ENCODE measurements at regions not wholly inside any gene's neighbourhood (a gene's known extent, or its start where the extent isn't known, plus 50 kb on each side); places are given as distances from the start of the nearest gene placed in this dataset.

DNA sequence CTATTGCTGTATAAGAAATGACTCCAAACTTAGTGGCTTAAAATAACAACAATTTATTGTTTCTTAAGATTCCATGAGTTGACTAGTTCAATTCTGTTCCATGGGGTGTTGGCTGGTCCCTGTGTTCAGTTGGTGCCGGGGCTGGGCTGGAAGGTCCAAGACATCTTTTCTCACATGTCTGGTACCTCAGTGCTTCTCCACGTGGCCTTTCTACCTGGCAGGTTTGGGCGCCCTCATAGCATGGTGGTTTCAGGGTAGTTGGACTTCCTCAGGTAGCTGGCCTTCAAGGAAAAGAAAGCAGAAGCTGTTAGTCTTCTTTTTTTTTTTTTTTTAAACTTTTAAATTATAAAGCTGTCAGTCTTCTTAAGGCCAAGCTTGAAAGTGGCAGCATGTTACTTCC lies 104.6 kb upstream of the LIMCH1 start:
- Histone ChIP-seq H3K9me3 (no peaks in the 10 kb centered on the region), H3K4me1 (ENCODE audit: low read depth) (no peaks in the 10 kb centered on the region), H3K36me3 (ENCODE audit: low read depth) (no peaks in the 10 kb centered on the region), H3K4me3 (no peak overlapping the region)
- intact Hi-C loops (cut with DNase I, micrococcal nuclease) = no loop called here
- ATAC-seq = no peak
- DNase-seq = no peak
- TF ChIP-seq CTCF (IDR thresholded peaks at IDR 0.05) = no peak

GRCh38 chr4:41435510-41435909 lies 102.4 kb upstream of the LIMCH1 start:
- ATAC-seq = no peak
- H3K9me3 ChIP-seq = no peaks in the 10 kb centered on the region
- no peak for TF ChIP-seq CTCF (IDR thresholded peaks at IDR 0.05)
- no peak overlapping the region for H3K4me3 ChIP-seq
- H3K4me1 ChIP-seq (ENCODE audit: low read depth) = no peaks in the 10 kb centered on the region
- no peaks in the 10 kb centered on the region for H3K36me3 ChIP-seq (ENCODE audit: low read depth)
- intact Hi-C loops (cut with DNase I, micrococcal nuclease) = no loop called here
- no peak for DNase-seq

GRCh38 chr4:41436419-41436818 lies 101.5 kb upstream of the LIMCH1 start:
- Histone ChIP-seq H3K4me1 (ENCODE audit: low read depth) (no peaks in the 10 kb centered on the region), H3K4me3 (no peak overlapping the region), H3K36me3 (ENCODE audit: low read depth) (no peaks in the 10 kb centered on the region), H3K9me3 (no peaks in the 10 kb centered on the region)
- ATAC-seq = no peak
- DNase-seq = no peak
- intact Hi-C loops (cut with DNase I, micrococcal nuclease) = no loop called here
- no peak for TF ChIP-seq CTCF (IDR thresholded peaks at IDR 0.05)

GRCh38 chr4:41437111-41437536 lies 100.8 kb upstream of the LIMCH1 start:
- H3K36me3 ChIP-seq (ENCODE audit: low read depth) = no peaks in the 10 kb centered on the region
- no peaks in the 10 kb centered on the region for H3K9me3 ChIP-seq
- no peak for TF ChIP-seq CTCF (IDR thresholded peaks at IDR 0.05)
- no peak for DNase-seq
- intact Hi-C loops (cut with DNase I, micrococcal nuclease) = no loop called here
- H3K4me1 ChIP-seq (ENCODE audit: low read depth) = no peaks in the 10 kb centered on the region
- ATAC-seq = no peak
- H3K4me3 ChIP-seq = no peak overlapping the region

DNA sequence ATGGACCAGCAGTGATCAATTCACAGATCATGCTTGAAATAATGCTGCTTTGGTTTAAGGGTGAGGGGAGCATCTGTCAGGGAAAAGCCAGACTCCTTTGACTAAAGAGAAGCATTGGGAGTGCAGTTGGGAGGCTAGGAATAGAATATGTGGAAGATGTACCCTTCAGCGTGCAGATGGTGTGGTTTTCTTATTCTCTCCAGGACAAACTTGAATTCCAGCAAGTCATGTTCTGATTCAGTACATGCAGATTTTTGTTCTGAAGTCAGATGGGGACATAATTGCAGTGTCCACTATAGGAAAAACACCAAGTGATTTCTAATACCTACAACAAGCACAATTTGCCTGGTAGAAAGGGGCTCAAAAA lies 99.0 kb upstream of the LIMCH1 start:
- ATAC-seq (no peak), DNase-seq (no peak)
- intact Hi-C loops (cut with DNase I, micrococcal nuclease) = no loop called here

More for the DNA sequence above, 99.0 kb upstream of the LIMCH1 start:
- Histone ChIP-seq H3K9me3 (no peaks in the 10 kb centered on the region), H3K36me3 (ENCODE audit: low read depth) (no peaks in the 10 kb centered on the region), H3K4me1 (ENCODE audit: low read depth) (peaks cover 3% of the 10 kb centered on the region), H3K4me3 (no peak overlapping the region)
- no peak for TF ChIP-seq CTCF (IDR thresholded peaks at IDR 0.05)

All from mucosa of descending colon (tissue), 3 donors.